KBM-7 (cell line): ENCODE measurements at regions not wholly inside any gene's neighbourhood (a gene's known extent, or its start where the extent isn't known, plus 50 kb on each side); places are given as distances from the start of the nearest gene placed in this dataset.
"Not testable (repeated sequence)": the region's sequence is repeated elsewhere in the genome, so short reads cannot be mapped to it uniquely, and the experiment has no call there.

ENCODE experiments used
- DNase-seq: peaks from one replicate; pipeline ENCODE4 v3.0.0-alpha.2; 2015
- in situ Hi-C: fragments of 300-500 bp; cut with MboI; formaldehyde crosslinking; loops from 2 replicates; pipeline ENCODE4 v1.14.3; 2020; ENCODE audit warnings: low sequenced_read_pairs, low pct_unique_long_range_greater_than_20kb, mixed read lengths

- in situ Hi-C loops: no loop called here
- no peak for DNase-seq
Measured at GRCh38 chr1:143718524-143718923, 253.3 kb downstream of the FAM72C start.

GRCh38 chr1:143718021-143718420, 253.8 kb downstream of the FAM72C start:
- no peak for DNase-seq
- in situ Hi-C loops: no loop called here

- no peak for DNase-seq
- in situ Hi-C loops: no loop called here
Measured at GRCh38 chr1:143717434-143717833, 254.4 kb downstream of the FAM72C start.

- DNase-seq, in situ Hi-C loops: not testable (repeated sequence)
Measured at GRCh38 chr1:143714913-143715312, 256.9 kb downstream of the FAM72C start.

GRCh38 chr1:143709606-143710259, 262.1 kb downstream of the FAM72C start:
- in situ Hi-C loops: not testable (repeated sequence)
- DNase-seq: peak; percentile 81

GRCh38 chr1:143702739-143703138, 269.0 kb downstream of the FAM72C start:
- in situ Hi-C loops, DNase-seq: not testable (repeated sequence)

GRCh38 chr1:143699731-143700130, 272.1 kb downstream of the FAM72C start:
- no peak for DNase-seq
- in situ Hi-C loops: no loop called here

- peak; percentile 47 for DNase-seq
- in situ Hi-C loops: no loop called here
Measured at GRCh38 chr1:143699115-143699514, 272.7 kb downstream of the FAM72C start.

- in situ Hi-C loops: no loop called here
- DNase-seq: peak; percentile 57
Measured at GRCh38 chr1:143698016-143698415, 273.8 kb downstream of the FAM72C start.

- DNase-seq: no peak
- in situ Hi-C loops: no loop called here
Measured at GRCh38 chr1:143694085-143694484, 277.7 kb downstream of the FAM72C start.

GRCh38 chr1:143691971-143692529, 279.7 kb downstream of the FAM72C start:
- DNase-seq: no peak
- in situ Hi-C loops: no loop called here

GRCh38 chr1:143691400-143691891, 280.3 kb downstream of the FAM72C start:
- no peak for DNase-seq
- in situ Hi-C loops: no loop called here

GRCh38 chr1:143689781-143690180, 282.0 kb downstream of the FAM72C start:
- in situ Hi-C loops: no loop called here
- no peak for DNase-seq

GRCh38 chr1:143680304-143680703, 291.5 kb downstream of the FAM72C start:
- in situ Hi-C loops: no loop called here
- DNase-seq: no peak

GRCh38 chr1:143672983-143673382, 298.8 kb downstream of the FAM72C start:
- in situ Hi-C loops: no loop called here
- no peak for DNase-seq

GRCh38 chr1:143667730-143668129, 304.1 kb downstream of the FAM72C start:
- no peak for DNase-seq
- in situ Hi-C loops: no loop called here

GRCh38 chr1:143666851-143667250, 304.9 kb downstream of the FAM72C start:
- in situ Hi-C loops: no loop called here
- DNase-seq: no peak

GRCh38 chr1:143665606-143666005, 306.2 kb downstream of the FAM72C start:
- peak; percentile 23 for DNase-seq

GRCh38 chr1:143663056-143663455, 308.7 kb downstream of the FAM72C start:
- in situ Hi-C loops: not testable (repeated sequence)
- peak; percentile 9 for DNase-seq

More at GRCh38 chr1:143665606-143666005, 306.2 kb downstream of the FAM72C start:
- in situ Hi-C loops: no loop called here

- DNase-seq: no peak
- in situ Hi-C loops: no loop called here
Measured at GRCh38 chr1:143661418-143662101, 310.2 kb downstream of the FAM72C start.
